ENCODE measurements at regions not wholly inside any gene's neighbourhood (a gene's known extent, or its start where the extent isn't known, plus 50 kb on each side); places are given as distances from the start of the nearest gene placed in this dataset.

DNA sequence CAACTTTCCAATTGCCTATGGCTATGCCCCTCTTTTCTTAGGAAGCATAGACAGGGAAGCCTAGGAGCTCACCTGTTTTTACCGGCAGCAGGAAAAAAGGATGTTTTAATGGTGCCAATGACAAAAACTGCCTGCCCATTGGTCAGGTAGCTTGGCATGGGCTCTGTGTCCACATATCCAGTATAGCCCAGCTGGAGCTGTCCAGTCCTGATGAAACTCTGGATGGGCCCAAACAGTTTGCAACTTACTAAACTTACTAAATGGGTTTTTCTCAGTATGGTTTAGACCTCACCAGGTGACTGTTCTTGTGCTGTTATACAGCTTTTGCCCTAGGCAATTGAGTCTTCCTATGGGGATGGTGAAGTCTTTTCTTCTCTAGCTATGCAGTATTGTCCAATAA lies 711.2 kb downstream of the AMY1C start:
- TF ChIP-seq EZH2 (optimal IDR thresholded peaks at IDR 0.05; ENCODE audit: low read depth, low read length) = no peak
- TF ChIP-seq CTCF (IDR thresholded peaks at IDR 0.05; ENCODE audit: low read length) = no peak
- no peak for TF ChIP-seq EZH2phosphoT487 (IDR thresholded peaks at IDR 0.05; ENCODE audit: low read length)

All from MM.1S (cell line).